SKM-1 treated with dmso at 0.1 percent for 144 hours (cell line): ENCODE measurements at regions not wholly inside any gene's neighbourhood (a gene's known extent, or its start where the extent isn't known, plus 50 kb on each side); places are given as distances from the start of the nearest gene placed in this dataset.

ENCODE experiments used
- DNase-seq: peaks from one replicate; lab custom pipeline; 2025; ENCODE audit not compliant: unreplicated experiment; lab: John Stamatoyannopoulos, UW

DNA sequence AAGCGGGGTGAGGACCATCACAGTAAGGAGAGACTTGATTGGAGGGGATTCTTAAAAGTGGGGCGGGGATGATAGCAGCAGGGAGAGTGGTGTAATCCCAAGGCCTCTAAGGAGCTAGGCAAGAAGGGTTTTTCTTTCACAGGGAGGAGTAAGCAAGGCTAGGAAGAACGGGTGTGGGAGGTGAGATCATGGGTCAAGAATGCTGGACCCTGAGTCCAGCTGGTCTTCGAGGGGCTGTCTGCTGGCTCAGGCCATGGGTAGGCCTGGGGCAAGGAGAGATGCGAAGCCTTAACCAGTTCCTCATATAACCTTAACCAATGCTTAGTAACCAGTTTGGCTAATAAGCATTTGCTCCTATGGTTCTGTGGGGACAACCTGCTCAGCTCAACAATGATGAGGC lies 599.1 kb downstream of the NPHP4 start:
- no peak for DNase-seq

DNA sequence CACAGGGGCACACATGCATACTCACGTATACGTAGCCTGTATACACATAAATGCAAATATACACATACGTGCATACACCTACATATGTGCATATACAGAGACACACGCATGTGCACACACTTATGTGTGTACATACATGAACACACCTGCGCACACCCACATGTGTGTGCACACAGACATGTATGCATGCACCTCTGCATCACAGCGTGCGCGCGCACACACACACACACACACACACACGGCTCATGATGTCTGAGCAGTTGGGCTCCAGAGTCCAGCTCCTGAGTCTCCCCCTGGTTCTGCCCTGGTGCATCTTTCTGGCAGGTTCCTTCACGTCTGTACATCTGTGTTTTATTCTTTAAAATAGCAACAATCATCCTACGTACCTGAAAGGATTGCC lies 600.5 kb downstream of the NPHP4 start:
- no peak for DNase-seq

DNA sequence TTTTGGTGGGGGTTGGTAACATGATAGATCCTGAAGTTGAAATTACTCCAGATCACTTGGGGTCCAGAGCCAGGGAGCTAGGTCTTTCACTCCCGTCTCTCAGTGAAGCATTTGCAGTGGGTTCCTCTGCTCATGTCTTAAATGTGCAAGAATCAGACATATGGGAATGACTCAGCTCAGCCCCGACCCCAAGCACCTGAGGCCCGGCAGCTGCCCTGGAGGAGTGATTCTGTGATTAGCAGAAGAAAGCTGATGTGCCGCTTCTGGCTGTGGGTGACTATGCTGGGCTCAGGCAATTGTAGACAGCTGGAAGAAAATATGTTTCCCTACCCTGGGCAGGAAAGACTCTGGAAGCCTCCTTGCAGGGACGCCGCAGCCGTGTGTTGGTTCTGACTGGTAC lies 601.7 kb downstream of the NPHP4 start:
- DNase-seq: no peak

DNA sequence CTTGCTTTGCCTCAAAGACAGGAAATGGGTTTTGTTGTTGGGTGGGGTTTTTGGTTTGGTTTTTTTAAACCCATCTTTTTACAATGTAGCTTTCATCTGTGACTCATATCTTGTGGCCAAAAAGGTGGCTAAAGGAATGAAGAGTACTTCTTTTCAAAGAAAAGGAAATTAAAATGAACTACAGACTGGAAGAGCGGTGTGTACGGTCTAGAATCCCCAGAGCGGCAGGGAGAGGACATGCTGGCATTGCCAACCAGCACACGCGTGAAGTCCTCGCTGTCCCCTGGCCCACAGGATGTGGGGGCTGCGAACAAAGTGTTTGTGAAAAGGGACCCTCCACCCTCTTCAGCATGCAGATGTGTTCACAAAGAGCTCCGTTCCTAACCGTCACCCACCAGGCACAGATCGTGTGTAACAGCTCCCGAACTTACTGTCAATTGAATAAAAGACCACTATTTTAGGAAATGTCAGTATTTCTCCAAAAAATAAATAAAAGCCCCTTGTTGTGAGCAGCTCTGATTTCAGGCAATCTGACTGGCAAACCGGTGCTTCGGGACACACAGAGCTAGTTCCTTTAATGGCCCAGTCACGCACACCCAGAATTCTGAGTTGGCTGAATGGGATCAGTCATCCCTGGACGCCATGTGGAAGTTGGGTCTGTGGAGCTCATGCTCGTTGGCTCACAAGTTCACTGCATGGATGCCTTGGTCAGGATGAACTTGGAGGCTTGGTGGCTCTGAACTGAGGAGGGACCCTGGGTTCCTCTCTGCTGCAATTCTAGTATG lies 602.9 kb downstream of the NPHP4 start:
- no peak for DNase-seq

DNA sequence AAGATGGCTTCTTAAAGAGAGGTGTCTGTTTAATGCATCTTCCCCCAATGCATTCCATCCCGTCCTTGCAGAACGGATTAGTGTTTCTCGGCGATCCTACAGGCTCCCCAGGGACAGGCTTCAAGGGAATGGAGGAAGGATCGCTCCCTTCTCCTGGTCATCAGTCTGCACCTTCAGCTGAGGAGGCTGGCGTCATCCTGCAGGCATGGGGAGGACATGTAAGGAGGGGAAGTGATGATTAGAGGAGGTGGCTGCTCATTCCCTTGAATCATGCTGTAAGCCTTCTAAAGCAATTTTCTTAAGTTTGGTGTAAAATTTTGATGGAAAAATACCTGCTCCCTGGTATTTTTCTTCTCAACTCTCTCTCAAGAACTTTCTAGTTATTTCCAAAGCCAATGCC lies 603.6 kb downstream of the NPHP4 start:
- no peak for DNase-seq

DNA sequence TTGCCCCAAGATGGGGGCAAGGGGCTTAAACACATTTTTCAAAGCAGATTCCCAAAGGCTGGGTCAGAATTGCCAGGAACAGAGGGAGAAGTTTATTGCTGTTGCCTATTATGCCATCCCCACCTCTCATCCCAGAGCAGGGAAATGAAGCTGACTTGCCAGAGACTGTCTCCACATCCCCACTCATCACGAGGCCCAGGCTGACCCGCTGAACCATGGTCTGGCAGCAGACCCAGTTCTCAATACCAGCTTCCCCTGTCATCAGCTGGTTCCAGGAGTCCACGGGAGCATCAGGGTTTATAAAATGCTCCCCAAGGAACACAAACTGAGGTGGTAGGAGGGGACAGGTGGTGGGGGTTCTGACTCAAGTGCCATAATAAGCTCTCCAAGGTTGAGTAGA lies 605.9 kb downstream of the NPHP4 start:
- no peak for DNase-seq

DNA sequence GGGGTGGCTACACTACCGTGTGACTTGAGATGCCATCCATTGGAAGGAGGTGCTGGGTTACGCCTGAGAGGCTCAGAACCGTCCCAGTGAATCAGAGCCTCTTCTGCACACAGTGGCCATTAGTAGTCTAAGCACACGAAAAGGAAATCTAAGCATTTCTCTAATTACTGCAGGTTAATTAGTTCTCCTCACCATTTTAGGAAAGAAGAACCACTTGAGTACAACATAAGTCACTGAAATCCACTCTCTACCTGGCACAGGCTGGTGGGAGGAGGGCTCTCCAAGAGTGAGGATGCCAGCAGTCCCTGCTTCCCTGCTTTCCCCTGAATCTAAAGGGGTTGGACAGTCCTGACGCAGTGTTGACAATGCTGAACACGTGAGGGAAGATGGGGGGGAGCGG lies 606.3 kb downstream of the NPHP4 start:
- no peak for DNase-seq

DNA sequence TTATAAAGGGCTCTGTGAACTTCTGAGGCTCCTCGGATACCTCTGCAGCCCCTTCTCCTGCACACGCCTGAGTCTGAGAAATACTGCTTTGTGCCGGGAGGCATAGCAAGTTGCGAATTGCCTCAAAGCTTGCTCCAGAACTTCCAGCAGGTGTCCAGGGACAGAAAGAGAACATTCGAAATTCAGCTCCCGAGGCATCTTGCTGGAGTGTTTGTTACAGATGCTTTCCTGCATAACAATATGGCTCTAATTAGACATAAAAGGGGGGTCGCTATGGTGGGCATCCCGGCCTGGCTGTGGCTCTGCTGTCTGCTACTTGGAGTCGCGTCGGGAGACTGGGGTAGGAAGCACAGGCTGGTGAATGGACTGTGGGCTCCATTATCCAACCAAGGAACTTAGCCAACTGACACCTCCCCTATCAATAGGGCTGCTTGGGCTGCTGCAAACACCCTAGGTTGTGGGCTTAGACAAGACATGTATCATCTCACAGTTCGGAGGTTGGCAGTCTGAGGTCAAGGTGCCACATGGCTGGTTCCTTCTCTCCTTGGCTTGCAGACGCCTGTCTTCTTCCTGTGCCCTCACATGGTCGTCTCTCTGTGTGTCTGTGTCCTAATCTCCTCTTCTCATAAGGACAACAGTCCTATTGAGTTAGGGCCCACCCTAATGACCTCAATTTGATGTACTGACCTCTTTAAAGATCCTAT lies 607.0 kb downstream of the NPHP4 start:
- DNase-seq: no peak

DNA sequence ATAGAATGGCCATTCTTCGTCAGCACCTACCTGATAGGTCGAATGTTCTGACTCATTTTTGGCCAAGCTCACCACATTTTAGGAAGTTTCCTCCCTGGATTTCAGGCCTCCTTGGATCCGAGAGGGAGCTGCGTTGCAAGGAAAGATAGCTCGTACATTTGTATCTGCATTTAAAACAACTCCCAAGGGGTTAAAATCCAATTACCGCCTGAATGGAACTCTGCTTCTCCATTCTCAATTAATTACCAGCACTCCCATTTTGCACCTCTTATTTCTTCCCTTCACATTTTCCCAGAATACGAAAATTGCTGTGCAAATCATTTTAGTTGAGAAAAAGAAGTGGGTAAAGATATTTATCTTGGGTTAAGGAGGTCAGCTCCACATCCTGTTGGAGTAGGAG lies 610.7 kb downstream of the NPHP4 start:
- DNase-seq: no peak

DNA sequence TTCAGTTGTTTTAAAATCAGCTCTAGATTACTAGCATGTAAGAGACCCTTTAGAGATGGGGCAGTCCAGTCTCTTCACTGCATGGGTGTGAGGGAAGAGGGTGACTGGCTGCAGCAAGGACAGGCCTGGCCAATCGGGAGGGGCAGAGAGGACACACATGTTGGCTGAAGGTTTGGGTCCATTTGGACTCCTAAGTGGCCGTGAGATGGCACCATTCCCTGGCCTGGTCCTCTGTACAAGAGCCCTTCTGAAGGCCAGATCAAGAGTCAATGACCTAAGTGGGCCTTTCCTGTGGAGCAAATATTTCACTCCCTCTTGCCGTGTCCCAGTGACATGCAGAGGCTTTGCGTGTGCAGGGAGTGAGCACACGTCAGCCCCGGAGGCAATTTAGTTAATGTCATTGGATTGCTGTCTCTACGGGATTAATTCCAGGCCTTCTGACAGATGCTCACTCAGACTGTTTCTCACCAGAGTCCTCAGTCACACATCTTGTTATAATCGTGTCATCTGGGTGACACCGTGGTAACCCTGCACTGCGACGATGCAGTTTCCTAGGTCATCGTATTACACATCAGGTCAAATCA lies 613.0 kb downstream of the NPHP4 start:
- DNase-seq: no peak

DNA sequence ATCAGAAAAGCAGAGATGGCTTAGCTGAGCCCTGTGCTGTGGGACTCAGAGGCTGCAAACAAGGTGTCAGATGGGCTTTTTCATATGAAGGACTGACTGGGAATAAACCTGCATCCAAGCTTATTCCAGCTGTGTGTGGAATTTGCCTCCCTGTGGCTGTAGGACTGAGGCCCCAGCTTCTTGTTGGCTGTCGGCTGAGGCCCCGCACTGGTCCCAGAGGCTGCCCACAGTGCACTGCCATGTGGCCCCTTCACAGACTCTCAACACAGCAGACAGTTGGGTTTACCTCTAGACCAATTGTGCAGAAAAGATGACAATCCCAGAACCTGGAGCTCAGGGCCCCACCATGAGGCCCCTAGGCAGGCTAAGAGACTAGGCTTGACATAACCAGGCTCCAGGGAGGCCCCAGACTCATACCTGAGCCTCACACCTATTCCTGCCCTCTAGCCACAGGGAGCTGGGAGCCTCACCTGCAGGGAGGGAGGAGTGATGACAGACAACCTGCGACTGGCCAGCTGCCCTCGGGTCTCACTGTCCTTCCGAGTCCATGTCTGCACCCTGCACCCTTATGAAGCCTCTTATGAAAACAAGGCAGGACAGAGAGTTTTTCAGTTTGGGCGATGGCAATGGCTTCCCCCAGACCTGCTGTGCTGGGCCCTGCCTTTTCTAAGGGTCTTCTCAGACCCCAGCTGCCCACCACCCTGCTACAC lies 615.5 kb downstream of the NPHP4 start:
- no peak for DNase-seq

DNA sequence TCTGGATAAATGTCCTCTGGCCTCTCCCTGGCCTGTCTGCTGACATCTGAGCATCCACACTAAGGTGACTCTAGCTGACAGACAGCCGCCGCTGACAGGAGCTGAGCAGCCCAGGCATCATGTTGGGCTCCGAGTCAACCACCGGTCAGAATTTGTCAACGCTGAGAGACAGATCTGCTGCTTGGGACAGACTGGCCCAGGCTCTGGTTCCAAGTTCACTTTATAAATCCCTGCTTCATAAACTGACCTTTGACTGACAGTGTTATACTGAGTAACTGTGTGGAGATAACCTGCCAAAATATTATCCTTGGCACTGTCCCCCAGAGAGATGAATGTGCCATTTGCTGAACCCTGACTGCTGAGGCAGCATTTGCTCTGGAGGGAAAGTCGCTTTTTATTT lies 616.7 kb downstream of the NPHP4 start:
- no peak for DNase-seq

DNA sequence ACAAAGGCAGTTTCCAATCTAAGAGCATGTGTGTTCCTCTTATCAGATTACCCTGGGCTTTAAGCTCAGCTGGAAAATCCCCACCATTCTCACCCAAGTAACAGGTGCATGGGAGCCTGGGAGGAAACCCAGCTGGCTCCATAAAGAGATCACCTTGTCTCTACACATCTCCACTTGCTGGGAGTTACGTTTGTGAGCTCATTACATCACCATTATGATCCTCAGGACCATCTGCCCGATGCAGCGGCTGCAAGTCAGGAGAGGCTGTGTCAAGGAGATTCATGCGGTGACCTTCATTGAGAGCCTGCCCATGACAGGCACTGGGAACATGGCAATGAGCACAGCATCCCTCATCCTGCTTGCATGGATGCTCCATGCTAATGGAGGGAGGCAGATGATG lies 618.0 kb downstream of the NPHP4 start:
- no peak for DNase-seq

DNA sequence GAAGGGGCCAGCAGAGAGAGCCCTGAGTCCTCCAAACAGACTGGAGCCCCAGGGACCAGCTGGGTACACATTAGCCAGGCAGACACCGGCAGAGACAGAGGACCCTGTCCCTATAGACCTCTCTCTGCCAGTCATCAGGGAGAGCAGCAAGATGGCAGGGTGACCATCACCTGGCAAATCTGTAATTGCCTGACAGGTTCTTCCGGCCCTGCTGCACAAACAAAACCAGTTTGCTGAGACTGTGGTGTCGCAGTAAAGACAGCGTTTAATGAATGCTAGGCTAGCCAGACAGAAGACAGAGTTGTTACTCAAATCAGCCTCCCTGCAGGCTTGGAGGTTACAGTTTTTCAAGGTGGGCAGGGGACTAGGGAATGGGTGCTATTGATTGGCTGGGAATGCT lies 618.9 kb downstream of the NPHP4 start:
- DNase-seq: no peak

DNA sequence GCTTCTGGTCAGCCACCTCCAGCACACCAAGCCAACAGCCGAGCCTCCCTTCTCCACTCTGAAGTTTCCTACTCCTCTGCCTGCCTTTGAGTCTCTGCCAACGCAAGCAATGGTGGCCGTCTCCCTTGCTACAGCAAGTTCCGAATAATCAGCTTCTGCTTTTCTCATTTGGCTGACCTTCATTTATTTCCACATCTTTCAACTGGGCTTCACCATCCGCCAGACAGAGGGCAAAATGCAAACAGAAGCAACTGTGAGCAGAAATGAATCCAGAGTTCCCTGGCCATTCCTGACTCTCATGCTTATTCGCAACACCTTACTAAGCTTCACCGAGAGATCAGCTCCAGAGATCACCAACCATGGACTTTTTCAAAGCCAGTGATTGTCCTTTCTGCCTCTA lies 621.0 kb downstream of the NPHP4 start:
- DNase-seq: no peak

DNA sequence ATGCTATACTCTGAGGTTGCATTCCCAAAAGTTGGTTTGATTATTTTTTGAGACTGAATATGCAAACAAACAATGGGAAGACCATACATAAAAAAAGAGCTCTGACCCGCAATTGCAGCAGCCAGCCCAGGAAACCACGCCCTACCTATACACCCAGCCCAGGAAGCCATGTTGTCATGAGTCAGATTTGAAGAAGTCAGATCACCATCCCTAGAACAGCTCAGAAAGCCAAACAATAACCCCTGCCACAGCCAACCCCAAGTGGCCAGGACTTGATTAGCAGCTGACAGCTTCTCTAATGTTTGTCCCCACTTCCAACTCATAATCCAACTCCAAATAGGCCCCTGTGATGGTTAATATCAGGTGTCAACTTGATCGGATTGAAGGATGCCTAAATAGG lies 621.9 kb downstream of the NPHP4 start:
- DNase-seq: no peak

DNA sequence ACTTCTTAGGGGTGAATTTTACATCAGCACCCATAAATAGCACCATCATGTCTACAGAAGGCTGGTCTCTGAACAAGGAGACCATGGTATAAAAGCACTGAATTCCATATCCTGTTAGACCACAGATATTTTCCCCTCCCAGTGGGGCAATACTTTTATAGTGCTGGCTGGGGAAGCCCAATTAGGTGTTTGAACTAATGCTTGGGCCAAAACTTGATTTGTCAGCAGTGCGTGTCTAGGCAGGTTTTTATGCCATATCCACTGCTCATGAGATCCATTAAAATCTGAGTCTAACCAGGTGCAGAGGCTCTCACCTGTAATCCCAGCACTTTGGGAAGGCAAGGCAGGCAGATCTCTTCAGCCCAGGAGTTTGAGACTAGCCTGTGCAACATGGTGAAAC lies 623.0 kb downstream of the NPHP4 start:
- no peak for DNase-seq

DNA sequence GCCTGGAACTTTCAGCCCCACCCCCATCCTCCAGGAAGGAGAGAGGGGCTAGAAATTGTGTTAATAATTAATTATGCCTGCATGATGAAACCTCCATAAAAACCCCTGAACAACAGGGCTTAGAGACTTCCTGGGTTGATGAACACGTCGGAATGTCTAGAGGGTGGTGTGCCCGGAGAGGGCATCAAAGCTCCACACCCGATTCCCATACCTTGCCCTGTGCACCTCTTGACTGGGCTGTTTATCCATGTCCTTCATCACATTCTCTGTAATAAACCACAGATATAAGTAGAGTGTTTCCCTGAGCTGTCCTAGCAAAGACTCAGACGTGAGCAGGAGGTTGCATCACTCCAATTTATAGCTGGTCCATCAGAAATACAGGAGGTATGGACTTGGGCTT lies 624.0 kb downstream of the NPHP4 start:
- no peak for DNase-seq

DNA sequence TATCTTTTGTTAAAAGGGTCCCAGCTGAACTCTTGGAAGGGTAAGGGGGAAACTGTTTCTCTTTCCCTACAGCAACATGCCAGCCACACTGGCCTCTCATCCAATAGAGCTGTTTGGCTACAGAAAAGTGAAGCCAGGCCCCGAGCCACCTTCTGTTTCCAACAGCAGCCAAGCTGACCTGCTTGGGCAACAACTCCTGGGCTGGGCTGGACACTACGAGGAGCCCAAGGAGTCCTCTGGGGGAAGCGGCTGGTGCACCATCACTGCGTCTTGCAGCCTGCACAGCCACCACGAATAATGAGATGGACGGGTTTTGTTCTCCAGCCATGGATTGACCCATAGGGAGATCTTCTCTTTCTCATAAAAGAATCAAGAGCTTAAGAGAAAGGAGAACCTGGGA lies 624.9 kb downstream of the NPHP4 start:
- DNase-seq: no peak

DNA sequence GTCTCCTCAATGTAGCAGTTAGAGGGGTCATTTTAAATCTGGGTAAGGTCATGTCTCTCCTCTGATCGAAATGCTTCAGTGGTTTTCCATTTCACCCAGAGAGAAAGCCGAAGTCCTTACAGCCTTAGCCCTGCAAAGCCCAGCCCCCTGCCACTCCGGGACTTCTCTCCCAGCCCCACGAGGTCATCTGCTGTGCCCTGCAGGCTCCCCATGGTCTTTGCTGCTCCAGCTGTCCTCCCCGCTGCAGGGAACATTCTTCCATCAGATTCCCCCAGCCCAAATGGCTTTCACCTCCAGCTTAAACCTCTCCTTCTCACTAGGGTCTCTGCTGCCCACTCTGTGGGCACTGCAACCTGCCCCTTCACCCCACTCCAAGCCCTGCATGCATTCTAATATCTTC lies 626.5 kb downstream of the NPHP4 start:
- DNase-seq: no peak

DNA sequence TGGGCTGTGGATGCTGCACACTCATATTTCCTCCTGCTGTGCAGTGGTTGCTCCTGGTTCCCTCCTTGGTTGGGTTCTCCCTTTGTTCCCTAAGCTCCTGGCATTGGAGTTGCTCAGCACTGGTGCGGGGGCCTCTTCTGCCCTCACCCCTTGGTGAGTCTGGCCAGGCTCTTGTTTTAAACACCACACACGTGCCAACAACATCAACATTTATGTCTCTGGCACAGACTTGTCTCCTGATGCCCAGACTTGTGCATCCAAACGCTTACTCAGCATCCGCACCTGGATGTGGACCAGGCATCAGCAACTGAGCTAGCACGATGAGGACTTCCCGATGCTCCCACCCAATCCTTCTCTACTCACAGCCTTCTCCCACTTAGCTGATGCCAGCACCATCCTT lies 627.6 kb downstream of the NPHP4 start:
- no peak for DNase-seq

DNA sequence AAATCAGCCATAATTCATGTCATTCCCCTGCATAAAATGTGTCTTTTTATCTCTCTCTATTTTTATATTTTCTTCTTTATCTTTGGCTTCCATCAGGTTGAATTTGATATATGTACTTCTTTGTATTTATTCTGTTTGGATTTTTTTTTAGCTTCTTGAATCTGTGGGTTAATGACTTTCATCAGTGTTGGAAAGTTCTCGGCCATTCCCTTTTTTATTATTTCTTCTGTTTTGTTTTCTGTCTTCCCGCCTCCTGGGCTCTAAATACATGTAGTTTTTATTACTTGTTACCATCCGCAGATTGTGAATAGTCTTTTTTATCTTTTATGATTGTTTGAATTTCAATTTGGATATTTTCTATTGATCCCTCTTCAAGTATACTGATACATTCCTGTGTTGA lies 637.5 kb downstream of the NPHP4 start:
- DNase-seq: no peak
